SK-N-SH (cell line): ENCODE measurements at regions not wholly inside any gene's neighbourhood (a gene's known extent, or its start where the extent isn't known, plus 50 kb on each side); places are given as distances from the start of the nearest gene placed in this dataset.

ENCODE experiments used
- CTCF ChIA-PET: fragments of 300-600, 350-600 bp; formaldehyde crosslinking; extraction: SDS; loops from one replicate; lab custom pipeline; 2021; lab: Yijun Ruan, JAX
- POLR2A ChIA-PET: fragments of 350-600 bp; sonication (Branson Sonifier 250); formaldehyde crosslinking; extraction: SDS; loops from one replicate; lab custom pipeline; 2020; ENCODE audit warnings: antibody characterized with exemption, inconsistent platforms; lab: Yijun Ruan, JAX
- DNase-seq: peaks from one replicate; pipeline ENCODE4 v3.0.0; 2012
- H2AFZ ChIP-seq: fragments of 200-600 bp; sonication (generic); 2 replicates; pipeline ENCODE4 v1.8.1; 2016; ENCODE audit warnings: antibody characterized with exemption, mild to moderate bottlenecking, low read depth
- H3F3A ChIP-seq: fragments of 200-600 bp; sonication (generic); replicated peaks from 2 replicates; pipeline ENCODE3; 2016; ENCODE audit warnings: antibody characterized with exemption, mild to moderate bottlenecking; ENCODE audit not compliant: insufficient read depth
- H3K27ac ChIP-seq, 2 experiments: fragments of 200-500 bp in 1 of 2; fragments of 200-600 bp in 1 of 2; sonication (Bioruptor generic) in 1 of 2; sonication (generic), shearing (Covaris generic) in 1 of 2; 2 replicates each; pipeline versions ENCODE4 v1.5.1 to v1.6.1; 2014 to 2016; ENCODE audit warnings: low read depth in 2 of 2, inconsistent platforms in 1 of 2, low read length in 1 of 2, mild to moderate bottlenecking in 1 of 2, mixed read lengths in 1 of 2
- H3K27me3 ChIP-seq: fragments of 200-600 bp; sonication (generic), shearing (Covaris generic); 2 replicates; pipeline ENCODE4 v1.6.1; 2016; ENCODE audit warnings: mixed run types; ENCODE audit not compliant: insufficient read depth
- H3K36me3 ChIP-seq, 2 experiments: fragments of 200-500 bp in 1 of 2; fragments of 200-600 bp in 1 of 2; sonication (Bioruptor generic) in 1 of 2; sonication (generic) in 1 of 2; replicated peaks in 1 of 2; 2 replicates each; pipeline versions ENCODE3 to v1.5.1; 2014 to 2016; ENCODE audit warnings: low read length in 1 of 2, mild to moderate bottlenecking in 1 of 2; ENCODE audit not compliant: insufficient read depth in 2 of 2, control insufficient read depth in 1 of 2
- H3K4me1 ChIP-seq, 2 experiments: fragments of 200-500 bp in 1 of 2; fragments of 200-600 bp in 1 of 2; sonication (Bioruptor generic) in 1 of 2; sonication (generic), shearing (Covaris generic) in 1 of 2; 2 replicates each; pipeline versions ENCODE4 v1.5.1 to v1.6.1; 2014 to 2016; ENCODE audit warnings: low read depth in 1 of 2, low read length in 1 of 2, mixed run types in 1 of 2; ENCODE audit not compliant: insufficient read depth in 2 of 2, control insufficient read depth in 1 of 2
- H3K4me2 ChIP-seq: fragments of 200-600 bp; sonication (generic), shearing (Covaris generic); 2 replicates; pipeline ENCODE4 v1.6.1; 2017; ENCODE audit warnings: mixed run types
- H3K4me3 ChIP-seq, 2 experiments: fragments of 200-500 bp in 1 of 2; fragments of 200-600 bp in 1 of 2; sonication (Bioruptor generic) in 1 of 2; sonication (generic), shearing (Covaris generic) in 1 of 2; 2 replicates each; pipeline versions ENCODE4 v1.5.1 to v1.8.1; 2014 to 2016; ENCODE audit warnings: low read depth in 2 of 2, inconsistent platforms in 1 of 2, low read length in 1 of 2, mild to moderate bottlenecking in 1 of 2, mixed read lengths in 1 of 2, moderate library complexity in 1 of 2
- H3K79me2 ChIP-seq: fragments of 200-600 bp; sonication (generic); 2 replicates; pipeline ENCODE4 v1.8.1; 2017; ENCODE audit warnings: mild to moderate bottlenecking; ENCODE audit not compliant: insufficient read depth
- H3K9ac ChIP-seq: fragments of 200-600 bp; sonication (generic); 2 replicates; pipeline ENCODE4 v1.6.1; 2017; ENCODE audit warnings: mixed run types
- H3K9me2 ChIP-seq: fragments of 200-600 bp; sonication (generic); 2 replicates; pipeline ENCODE4 v1.6.1; 2017; ENCODE audit warnings: mixed run types
- H3K9me3 ChIP-seq: fragments of 200-600 bp; sonication (generic); 2 replicates; pipeline ENCODE4 v1.6.1; 2017; ENCODE audit warnings: mixed run types, mild to moderate bottlenecking, moderate library complexity
- H4K20me1 ChIP-seq: fragments of 200-600 bp; sonication (generic); 2 replicates; pipeline ENCODE4 v1.6.1; 2017; ENCODE audit warnings: mild to moderate bottlenecking, mixed run types; ENCODE audit not compliant: insufficient read depth
- ELF1 ChIP-seq: IDR thresholded peaks from 2 replicates; pipeline ENCODE4 v1.4.0; 2012
- EP300 ChIP-seq, 2 experiments: IDR thresholded peaks; 2 replicates each; pipeline versions ENCODE4 v1.4.0 to v1.6.1; 2012; ENCODE audit warnings: borderline replicate concordance in 1 of 2, low read depth in 1 of 2, low read length in 1 of 2
- EZH2phosphoT487 ChIP-seq: fragments of 200-600 bp; sonication (generic); IDR thresholded peaks from 2 replicates; pipeline ENCODE4 v1.6.1; 2017; ENCODE audit warnings: low read depth, mixed run types, mild to moderate bottlenecking, antibody characterized with exemption, moderate library complexity, borderline replicate concordance
- FOSL2 ChIP-seq: IDR thresholded peaks from 2 replicates; pipeline ENCODE4 v1.4.0; 2012; ENCODE audit warnings: low read depth, mild to moderate bottlenecking, moderate library complexity, borderline replicate concordance
- FOXJ3 ChIP-seq: sonication (generic); formaldehyde crosslinking; IDR thresholded peaks from 2 replicates; pipeline ENCODE4 v1.5.1; 2020; ENCODE audit warnings: mild to moderate bottlenecking, missing genetic modification reagents
- FOXM1 ChIP-seq: IDR thresholded peaks from 2 replicates; pipeline ENCODE4 v1.4.0; 2012; ENCODE audit warnings: low read depth, mild to moderate bottlenecking
- GATA2 ChIP-seq: sonication (generic); formaldehyde crosslinking; IDR thresholded peaks from 2 replicates; pipeline ENCODE4 v1.5.0; 2020; ENCODE audit warnings: mild to moderate bottlenecking, missing genetic modification reagents
- MXI1 ChIP-seq: IDR thresholded peaks from 2 replicates; pipeline ENCODE4 v1.6.1; 2012; ENCODE audit warnings: mild to moderate bottlenecking, low read depth, low read length, improper control_type of control experiment
- NRF1 ChIP-seq: IDR thresholded peaks from 2 replicates; pipeline ENCODE4 v1.6.1; 2012; ENCODE audit warnings: low read depth, mild to moderate bottlenecking, low read length
- RXRA ChIP-seq: IDR thresholded peaks from 2 replicates; pipeline ENCODE4 v1.4.0; 2012; ENCODE audit warnings: low read depth, mild to moderate bottlenecking, borderline replicate concordance
- TAF1 ChIP-seq: IDR thresholded peaks from 2 replicates; pipeline ENCODE4 v1.6.1; 2012; ENCODE audit warnings: low read depth, mild to moderate bottlenecking, low read length, moderate library complexity, borderline replicate concordance
- TEAD4 ChIP-seq: IDR thresholded peaks from 2 replicates; pipeline ENCODE4 v1.4.0; 2012; ENCODE audit warnings: mild to moderate bottlenecking, borderline replicate concordance; ENCODE audit not compliant: insufficient read depth
- YY1 ChIP-seq: IDR thresholded peaks from 2 replicates; pipeline ENCODE4 v1.4.0; 2012; ENCODE audit warnings: low read depth, mild to moderate bottlenecking
- WGBS: methylation state at CpG from one replicate; pipeline ENCODE4 v1.1.6; 2017; ENCODE audit warnings: low lambda C conversion rate; 5-methylcytosine and 5-hydroxymethylcytosine counted together
- TF ChIP-seq, protein P1 (sequence below): IDR thresholded peaks from 2 replicates; pipeline ENCODE4 v1.4.0; 2012; ENCODE audit warnings: low read depth
- TF ChIP-seq, protein P2 (sequence below): IDR thresholded peaks from 2 replicates; pipeline ENCODE4 v1.6.1; 2012; ENCODE audit warnings: mild to moderate bottlenecking, low read depth, low read length, moderate library complexity
- TF ChIP-seq, protein P3 (sequence below): IDR thresholded peaks from 2 replicates; pipeline ENCODE4 v1.4.0; 2012; ENCODE audit warnings: low read depth, borderline replicate concordance
- TF ChIP-seq, protein P4 (sequence below): IDR thresholded peaks from 2 replicates; pipeline ENCODE4; 2012
- TF ChIP-seq, protein P5 (sequence below): IDR thresholded peaks from 2 replicates; pipeline ENCODE4 v1.4.0; 2012; ENCODE audit warnings: low read depth, borderline replicate concordance

DNA sequence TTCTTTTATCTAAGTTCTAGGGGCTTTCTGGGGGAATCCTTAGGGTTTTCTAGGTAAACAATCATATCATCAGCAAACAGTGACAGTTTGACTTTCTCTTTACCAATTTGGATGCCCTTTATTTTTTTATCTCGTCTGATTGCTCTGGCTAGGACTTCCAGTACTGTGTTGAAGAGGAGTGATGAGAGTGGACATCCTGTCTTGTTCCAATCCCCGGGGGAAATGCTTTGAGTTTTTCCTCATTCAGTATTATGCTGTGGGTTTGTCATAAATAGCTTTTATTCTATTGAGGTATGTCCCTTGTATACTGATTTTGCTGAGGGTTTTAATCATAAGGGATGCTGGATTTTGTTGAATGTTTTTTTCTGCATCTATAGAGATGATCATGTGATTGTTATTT is 549.5 kb downstream of the EPHA4 start:
- CTCF ChIA-PET = no interaction called here
- no peaks in the 10 kb centered on the region for H3K9me3 ChIP-seq
- no peaks in the 10 kb centered on the region for H3K27me3 ChIP-seq
- H3K9ac ChIP-seq = no peak overlapping the region
- no peak overlapping the region for H3K4me3 ChIP-seq
- no peak overlapping the region for H2AFZ ChIP-seq
- no peaks in the 10 kb centered on the region for H3F3A ChIP-seq
- H3K4me2 ChIP-seq = no peak overlapping the region
- H3K79me2 ChIP-seq = no peaks in the 10 kb centered on the region
- no peaks in the 10 kb centered on the region for H3K4me1 ChIP-seq
- whole genome bisulfite sequencing = 0% methylated on average over 2 of the region's 2 CpGs
- TF ChIP-seq EP300 (IDR thresholded peaks at IDR 0.05; ENCODE audit: borderline replicate concordance in 1 of 2, low read depth in 1 of 2, low read length in 1 of 2) (no peak), EZH2phosphoT487 (no peak), FOSL2 (no peak), ELF1 (no peak), TAF1 (no peak), FOXM1 (no peak), GATA2 (CRISPR knock-in tag) (no peak), TEAD4 (no peak), MXI1 (no peak), YY1 (no peak), FOXJ3 (CRISPR knock-in tag) (no peak), RXRA (no peak), NRF1 (no peak)
- TF ChIP-seq, protein P1, sequence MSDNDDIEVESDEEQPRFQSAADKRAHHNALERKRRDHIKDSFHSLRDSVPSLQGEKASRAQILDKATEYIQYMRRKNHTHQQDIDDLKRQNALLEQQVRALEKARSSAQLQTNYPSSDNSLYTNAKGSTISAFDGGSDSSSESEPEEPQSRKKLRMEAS = no peak
- TF ChIP-seq, protein P2, sequence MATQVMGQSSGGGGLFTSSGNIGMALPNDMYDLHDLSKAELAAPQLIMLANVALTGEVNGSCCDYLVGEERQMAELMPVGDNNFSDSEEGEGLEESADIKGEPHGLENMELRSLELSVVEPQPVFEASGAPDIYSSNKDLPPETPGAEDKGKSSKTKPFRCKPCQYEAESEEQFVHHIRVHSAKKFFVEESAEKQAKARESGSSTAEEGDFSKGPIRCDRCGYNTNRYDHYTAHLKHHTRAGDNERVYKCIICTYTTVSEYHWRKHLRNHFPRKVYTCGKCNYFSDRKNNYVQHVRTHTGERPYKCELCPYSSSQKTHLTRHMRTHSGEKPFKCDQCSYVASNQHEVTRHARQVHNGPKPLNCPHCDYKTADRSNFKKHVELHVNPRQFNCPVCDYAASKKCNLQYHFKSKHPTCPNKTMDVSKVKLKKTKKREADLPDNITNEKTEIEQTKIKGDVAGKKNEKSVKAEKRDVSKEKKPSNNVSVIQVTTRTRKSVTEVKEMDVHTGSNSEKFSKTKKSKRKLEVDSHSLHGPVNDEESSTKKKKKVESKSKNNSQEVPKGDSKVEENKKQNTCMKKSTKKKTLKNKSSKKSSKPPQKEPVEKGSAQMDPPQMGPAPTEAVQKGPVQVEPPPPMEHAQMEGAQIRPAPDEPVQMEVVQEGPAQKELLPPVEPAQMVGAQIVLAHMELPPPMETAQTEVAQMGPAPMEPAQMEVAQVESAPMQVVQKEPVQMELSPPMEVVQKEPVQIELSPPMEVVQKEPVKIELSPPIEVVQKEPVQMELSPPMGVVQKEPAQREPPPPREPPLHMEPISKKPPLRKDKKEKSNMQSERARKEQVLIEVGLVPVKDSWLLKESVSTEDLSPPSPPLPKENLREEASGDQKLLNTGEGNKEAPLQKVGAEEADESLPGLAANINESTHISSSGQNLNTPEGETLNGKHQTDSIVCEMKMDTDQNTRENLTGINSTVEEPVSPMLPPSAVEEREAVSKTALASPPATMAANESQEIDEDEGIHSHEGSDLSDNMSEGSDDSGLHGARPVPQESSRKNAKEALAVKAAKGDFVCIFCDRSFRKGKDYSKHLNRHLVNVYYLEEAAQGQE = no peak
- TF ChIP-seq, protein P3, sequence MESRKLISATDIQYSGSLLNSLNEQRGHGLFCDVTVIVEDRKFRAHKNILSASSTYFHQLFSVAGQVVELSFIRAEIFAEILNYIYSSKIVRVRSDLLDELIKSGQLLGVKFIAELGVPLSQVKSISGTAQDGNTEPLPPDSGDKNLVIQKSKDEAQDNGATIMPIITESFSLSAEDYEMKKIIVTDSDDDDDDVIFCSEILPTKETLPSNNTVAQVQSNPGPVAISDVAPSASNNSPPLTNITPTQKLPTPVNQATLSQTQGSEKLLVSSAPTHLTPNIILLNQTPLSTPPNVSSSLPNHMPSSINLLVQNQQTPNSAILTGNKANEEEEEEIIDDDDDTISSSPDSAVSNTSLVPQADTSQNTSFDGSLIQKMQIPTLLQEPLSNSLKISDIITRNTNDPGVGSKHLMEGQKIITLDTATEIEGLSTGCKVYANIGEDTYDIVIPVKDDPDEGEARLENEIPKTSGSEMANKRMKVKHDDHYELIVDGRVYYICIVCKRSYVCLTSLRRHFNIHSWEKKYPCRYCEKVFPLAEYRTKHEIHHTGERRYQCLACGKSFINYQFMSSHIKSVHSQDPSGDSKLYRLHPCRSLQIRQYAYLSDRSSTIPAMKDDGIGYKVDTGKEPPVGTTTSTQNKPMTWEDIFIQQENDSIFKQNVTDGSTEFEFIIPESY = no peak
- TF ChIP-seq, protein P4, sequence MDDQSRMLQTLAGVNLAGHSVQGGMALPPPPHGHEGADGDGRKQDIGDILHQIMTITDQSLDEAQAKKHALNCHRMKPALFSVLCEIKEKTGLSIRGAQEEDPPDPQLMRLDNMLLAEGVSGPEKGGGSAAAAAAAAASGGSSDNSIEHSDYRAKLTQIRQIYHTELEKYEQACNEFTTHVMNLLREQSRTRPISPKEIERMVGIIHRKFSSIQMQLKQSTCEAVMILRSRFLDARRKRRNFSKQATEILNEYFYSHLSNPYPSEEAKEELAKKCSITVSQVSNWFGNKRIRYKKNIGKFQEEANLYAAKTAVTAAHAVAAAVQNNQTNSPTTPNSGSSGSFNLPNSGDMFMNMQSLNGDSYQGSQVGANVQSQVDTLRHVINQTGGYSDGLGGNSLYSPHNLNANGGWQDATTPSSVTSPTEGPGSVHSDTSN = no peak
- TF ChIP-seq, protein P5, sequence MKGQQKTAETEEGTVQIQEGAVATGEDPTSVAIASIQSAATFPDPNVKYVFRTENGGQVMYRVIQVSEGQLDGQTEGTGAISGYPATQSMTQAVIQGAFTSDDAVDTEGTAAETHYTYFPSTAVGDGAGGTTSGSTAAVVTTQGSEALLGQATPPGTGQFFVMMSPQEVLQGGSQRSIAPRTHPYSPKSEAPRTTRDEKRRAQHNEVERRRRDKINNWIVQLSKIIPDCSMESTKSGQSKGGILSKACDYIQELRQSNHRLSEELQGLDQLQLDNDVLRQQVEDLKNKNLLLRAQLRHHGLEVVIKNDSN = no peak
- H3K36me3 ChIP-seq = no peaks in the 10 kb centered on the region
- H3K9me2 ChIP-seq = no peaks in the 10 kb centered on the region
- POLR2A ChIA-PET = no interaction called here
- DNase-seq = no peak
- H4K20me1 ChIP-seq = no peaks in the 10 kb centered on the region
- H3K27ac ChIP-seq = no peak overlapping the region
